Adrenal gland (tissue), 9 donors: ENCODE measurements at regions not wholly inside any gene's neighbourhood (a gene's known extent, or its start where the extent isn't known, plus 50 kb on each side); places are given as distances from the start of the nearest gene placed in this dataset.

Experiments
- DNase-seq, 7 donors: peaks; one replicate each; pipeline ENCODE4 v3.0.0-alpha.2; 2019 to 2020
- H3K27ac ChIP-seq, 5 donors: fragments of 200-600 bp; sonication (generic) in 4 of 5; 1 replicate in 3 of 5; 2 replicates in 2 of 5; pipeline versions ENCODE4 v1.5.1 to v1.8.0; 2016 to 2020; ENCODE audit warnings: mild to moderate bottlenecking in 1 of 5
- H3K27me3 ChIP-seq: fragments of 200-600 bp; 2 replicates; pipeline ENCODE4 v1.8.0; 2021
- H3K36me3 ChIP-seq, 2 donors: fragments of 200-600 bp; replicated peaks in 1 of 2; 1 replicate in 1 of 2; 2 replicates in 1 of 2; pipeline versions ENCODE4 v1.5.1 to v1.8.0; 2018 to 2022
- H3K4me1 ChIP-seq, 2 donors: fragments of 200-600 bp; replicated peaks in 1 of 2; 1 replicate in 1 of 2; 2 replicates in 1 of 2; pipeline versions ENCODE4 v1.5.1 to v1.8.0; 2018 to 2021
- H3K4me3 ChIP-seq, 4 donors: fragments of 200-600 bp; sonication (generic) in 3 of 4; one replicate each; pipeline ENCODE4 v1.5.1; 2016 to 2018
- H3K9me3 ChIP-seq, 3 donors: fragments of 200-600 bp; sonication (generic) in 1 of 3; replicated peaks in 1 of 3; 1 replicate in 2 of 3; 2 replicates in 1 of 3; pipeline versions ENCODE4 v1.5.1 to v1.8.0; 2016 to 2021
- POLR2A ChIP-seq, 2 donors: fragments of 450-650 bp; IDR thresholded peaks; one replicate each; pipeline ENCODE4 v1.6.1; 2017; ENCODE audit warnings: antibody characterized with exemption in 2 of 2, mild to moderate bottlenecking in 2 of 2, moderate library complexity in 1 of 2
- WGBS, 4 donors: extraction: QIAGEN DNeasy Blood & Tissue Kit in 2 of 4; methylation state at CpG; one replicate each; pipeline versions ENCODE4 v1.1.5 to v1.1.7; 2013 to 2017; 5-methylcytosine and 5-hydroxymethylcytosine counted together
- intact Hi-C, 2 donors: fragments of 100-400 bp; cut with DNase I; formaldehyde crosslinking; loops; one replicate each; pipeline versions ENCODE4 v1.14.1 to v1.15.0; 2022 to 2023
- TF ChIP-seq, protein P1 (sequence below), 6 experiments: fragments of 450-650 bp in 4 of 6; fragments of 200-600 bp in 2 of 6; sonication (generic) in 1 of 6; IDR thresholded peaks; 1 replicate in 5 of 6; 2 replicates in 1 of 6; pipeline versions ENCODE4 v1.5.1 to v1.8.0; 2016 to 2021; ENCODE audit warnings: antibody characterized with exemption in 6 of 6, mild to moderate bottlenecking in 2 of 6, moderate library complexity in 1 of 6
- donor health status: healthy with polysubstance abuse.
- donor health status: Bipolar disorder and iron deficiency.
- donor health status: DM: yes; HTN: yes; CAD: no.
- donor health status: DM: no; HTN: no; CAD: no.
- donor health status: DM: no; HTN: no; CAD: no.

DNA sequence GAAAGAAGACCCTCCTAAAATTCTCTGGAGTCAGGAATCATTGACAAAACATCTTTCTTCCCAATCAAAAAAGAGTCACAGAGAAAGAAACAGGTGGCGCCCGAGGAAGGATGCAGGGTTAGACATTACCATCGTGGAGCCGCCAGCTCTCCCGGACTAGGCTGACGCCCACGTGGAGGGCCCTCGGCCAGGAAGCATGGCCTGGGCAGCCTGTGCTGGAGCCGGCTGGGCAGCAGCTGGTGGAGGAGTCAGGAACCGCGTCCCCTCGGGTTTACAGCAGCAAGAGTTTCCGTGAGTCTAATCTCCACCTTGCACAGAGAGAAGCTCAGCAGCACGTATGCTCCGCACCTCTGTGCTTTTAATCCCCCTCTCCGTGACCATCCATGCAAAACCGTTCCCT, 533.7 kb upstream of the ATP11B start:
- 32 to 45% (median 34%) methylated on average over 11 to 17 of the region's 17 CpGs for WGBS, 4 donors
- Histone ChIP-seq H3K4me1 (no peaks in the 10 kb centered on the region), H3K27ac (no peak overlapping the region), H3K9me3 (no peaks in the 10 kb centered on the region), H3K27me3 (peaks cover 4% of the 10 kb centered on the region), H3K36me3 (no peaks in the 10 kb centered on the region), H3K4me3 (no peak overlapping the region)
- DNase-seq = no peak
- TF ChIP-seq POLR2A (IDR thresholded peaks at IDR 0.05) = no peak
- TF ChIP-seq, protein P1, sequence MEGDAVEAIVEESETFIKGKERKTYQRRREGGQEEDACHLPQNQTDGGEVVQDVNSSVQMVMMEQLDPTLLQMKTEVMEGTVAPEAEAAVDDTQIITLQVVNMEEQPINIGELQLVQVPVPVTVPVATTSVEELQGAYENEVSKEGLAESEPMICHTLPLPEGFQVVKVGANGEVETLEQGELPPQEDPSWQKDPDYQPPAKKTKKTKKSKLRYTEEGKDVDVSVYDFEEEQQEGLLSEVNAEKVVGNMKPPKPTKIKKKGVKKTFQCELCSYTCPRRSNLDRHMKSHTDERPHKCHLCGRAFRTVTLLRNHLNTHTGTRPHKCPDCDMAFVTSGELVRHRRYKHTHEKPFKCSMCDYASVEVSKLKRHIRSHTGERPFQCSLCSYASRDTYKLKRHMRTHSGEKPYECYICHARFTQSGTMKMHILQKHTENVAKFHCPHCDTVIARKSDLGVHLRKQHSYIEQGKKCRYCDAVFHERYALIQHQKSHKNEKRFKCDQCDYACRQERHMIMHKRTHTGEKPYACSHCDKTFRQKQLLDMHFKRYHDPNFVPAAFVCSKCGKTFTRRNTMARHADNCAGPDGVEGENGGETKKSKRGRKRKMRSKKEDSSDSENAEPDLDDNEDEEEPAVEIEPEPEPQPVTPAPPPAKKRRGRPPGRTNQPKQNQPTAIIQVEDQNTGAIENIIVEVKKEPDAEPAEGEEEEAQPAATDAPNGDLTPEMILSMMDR (IDR thresholded peaks at IDR 0.05) = no peak
- intact Hi-C loops = loop anchor here in 1 of 2 donors (10.0 kb wide), 1 partner anchor 545 kb away; the partner anchor contains the start of gene SOX2

DNA sequence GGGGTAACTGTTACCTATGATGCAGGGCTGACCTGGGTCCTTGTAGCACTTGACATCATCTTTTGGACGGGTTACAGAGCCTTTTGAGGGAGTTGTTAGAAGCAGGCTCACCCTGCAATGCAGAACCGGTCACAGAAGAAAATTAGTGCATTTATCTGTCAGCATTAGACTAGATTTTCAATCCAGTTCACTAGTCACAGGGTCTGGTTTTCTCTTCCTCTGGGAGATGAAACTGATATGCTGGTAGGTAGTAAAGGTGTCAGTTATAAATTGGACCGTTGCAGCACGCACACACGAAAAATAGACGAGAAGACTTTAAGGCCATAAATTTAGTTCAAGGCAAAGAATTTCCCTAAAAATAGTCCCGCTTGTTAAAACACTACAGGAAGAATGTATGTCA, 532.3 kb upstream of the ATP11B start:
- H3K4me1 ChIP-seq = no peaks in the 10 kb centered on the region
- peaks cover 4% of the 10 kb centered on the region for H3K27me3 ChIP-seq
- H3K36me3 ChIP-seq = no peaks in the 10 kb centered on the region
- no peak overlapping the region for H3K27ac ChIP-seq
- DNase-seq = no peak
- intact Hi-C loops = loop anchor here in 1 of 2 donors (5.0 kb wide), 1 partner anchor 549 kb away; the partner anchor contains the start of gene SOX2
- 32 to 44% (median 36%) methylated on average over 7 of the region's 7 CpGs for WGBS, 4 donors
- H3K4me3 ChIP-seq = no peak overlapping the region
- TF ChIP-seq, protein P1 (IDR thresholded peaks at IDR 0.05) = no peak
- no peak for TF ChIP-seq POLR2A (IDR thresholded peaks at IDR 0.05)
- no peaks in the 10 kb centered on the region for H3K9me3 ChIP-seq

DNA sequence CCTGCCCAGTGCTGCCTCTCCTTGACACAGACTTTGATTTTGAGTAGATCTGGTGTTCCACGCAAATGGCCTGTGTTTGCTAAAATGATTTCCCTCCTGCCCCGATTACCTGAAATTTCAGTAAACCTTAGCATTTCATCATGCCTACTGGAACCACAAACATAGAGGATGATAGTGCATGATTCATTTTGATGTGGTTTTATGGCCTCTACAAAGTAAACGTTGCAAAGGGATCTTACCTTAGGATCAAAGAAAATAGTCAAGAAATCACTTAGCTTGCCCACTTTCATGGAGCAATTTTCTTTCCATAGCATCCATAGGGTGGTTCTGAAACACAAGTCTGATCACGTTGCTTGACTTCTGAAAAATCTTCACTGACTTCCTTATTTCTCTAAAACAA, 524.6 kb upstream of the ATP11B start:
- Histone ChIP-seq H3K36me3 (no peaks in the 10 kb centered on the region), H3K27me3 (no peaks in the 10 kb centered on the region), H3K27ac (no peak overlapping the region), H3K4me1 (no peaks in the 10 kb centered on the region), H3K9me3 (no peaks in the 10 kb centered on the region), H3K4me3 (no peak overlapping the region)
- no peak for DNase-seq
- WGBS, 4 donors = 70 to 82% (median 72%) methylated on average over 4 of the region's 4 CpGs
- TF ChIP-seq POLR2A (IDR thresholded peaks at IDR 0.05) = no peak
- intact Hi-C loops = no loop called here

DNA sequence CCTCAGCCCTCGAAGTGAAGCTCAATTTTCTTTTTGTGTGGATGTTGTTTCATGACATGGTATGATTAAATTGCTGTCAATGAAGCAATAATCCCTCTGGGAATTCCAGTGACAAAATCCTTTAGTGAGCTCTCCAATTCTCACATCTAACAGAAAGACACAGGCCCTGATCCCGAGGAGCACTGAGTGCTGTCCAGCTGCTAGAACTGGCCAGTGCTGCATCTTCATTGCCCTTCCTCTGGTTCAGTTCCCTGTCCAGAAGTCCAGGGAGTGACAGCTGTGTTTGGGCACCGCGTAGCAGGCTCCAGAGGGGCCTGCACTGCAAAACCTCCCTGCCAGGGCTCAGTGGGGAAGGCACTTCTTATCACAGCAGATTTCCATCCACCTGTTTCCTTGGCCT, 516.8 kb upstream of the ATP11B start:
- H3K36me3 ChIP-seq = no peaks in the 10 kb centered on the region
- intact Hi-C loops = no loop called here
- DNase-seq = no peak
- no peaks in the 10 kb centered on the region for H3K9me3 ChIP-seq
- no peaks in the 10 kb centered on the region for H3K4me1 ChIP-seq
- TF ChIP-seq, protein P1 (IDR thresholded peaks at IDR 0.05) = no peak
- H3K27me3 ChIP-seq = no peaks in the 10 kb centered on the region
- WGBS, 4 donors = 52 to 68% (median 56%) methylated on average over 4 of the region's 4 CpGs
- H3K4me3 ChIP-seq = no peak overlapping the region
- no peak overlapping the region for H3K27ac ChIP-seq

DNA sequence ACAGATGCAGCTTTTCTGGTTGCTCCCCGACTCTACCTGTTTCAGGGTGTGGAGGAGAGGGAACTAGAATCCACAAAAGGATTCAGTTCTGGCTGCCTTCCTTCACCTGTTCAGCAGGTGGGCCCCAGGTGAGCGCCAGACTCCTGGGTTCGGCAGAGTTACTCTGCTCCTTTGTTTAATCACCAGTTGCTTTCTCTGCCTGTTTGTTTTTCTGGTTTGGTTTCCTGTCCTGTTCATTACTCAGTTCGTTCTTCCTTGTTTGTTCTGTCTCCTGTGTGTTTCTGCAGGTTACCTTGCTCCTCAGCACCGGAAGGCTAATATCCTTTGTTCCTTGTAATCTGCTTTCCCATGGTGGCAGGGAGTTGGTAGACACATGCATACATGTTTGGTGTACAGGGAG, 508.5 kb upstream of the ATP11B start:
- no peaks in the 10 kb centered on the region for H3K9me3 ChIP-seq
- intact Hi-C loops = no loop called here
- no peak for DNase-seq
- no peak overlapping the region for H3K4me3 ChIP-seq
- no peaks in the 10 kb centered on the region for H3K27me3 ChIP-seq
- H3K4me1 ChIP-seq = no peaks in the 10 kb centered on the region
- TF ChIP-seq, protein P1 (IDR thresholded peaks at IDR 0.05) = no peak
- TF ChIP-seq POLR2A (IDR thresholded peaks at IDR 0.05) = no peak
- 56 to 62% (median 58%) methylated on average over 5 of the region's 5 CpGs for WGBS, 4 donors
- H3K27ac ChIP-seq = no peak overlapping the region
- no peaks in the 10 kb centered on the region for H3K36me3 ChIP-seq
